ENCODE measurements at regions not wholly inside any gene's neighbourhood (a gene's known extent, or its start where the extent isn't known, plus 50 kb on each side); places are given as distances from the start of the nearest gene placed in this dataset.
A peak's percentile ranks its signal among the peaks of the same experiment; 100 is the strongest.

DNA sequence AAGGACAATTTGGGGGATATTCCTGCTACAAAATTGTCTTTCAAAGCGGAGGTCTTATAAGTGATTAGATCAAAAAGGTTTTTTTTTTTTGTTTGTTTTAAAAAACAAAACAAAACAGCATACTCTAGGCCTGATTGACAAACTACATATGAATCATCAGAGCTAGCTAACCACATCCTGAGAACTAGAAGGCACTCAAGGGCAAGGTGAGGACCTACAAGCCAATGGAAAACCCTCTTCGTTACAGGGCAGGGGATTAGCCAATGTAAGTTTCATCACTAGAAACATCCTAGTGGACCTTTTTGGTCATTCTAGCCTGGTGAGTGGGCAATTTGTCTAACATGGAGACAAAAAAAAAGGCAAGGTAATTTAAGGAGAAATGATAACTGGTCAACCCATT is 428.6 kb downstream of the RFC3 start:
- peak; percentile 54 for DNase-seq (ENCODE audit: low read depth)

DNA sequence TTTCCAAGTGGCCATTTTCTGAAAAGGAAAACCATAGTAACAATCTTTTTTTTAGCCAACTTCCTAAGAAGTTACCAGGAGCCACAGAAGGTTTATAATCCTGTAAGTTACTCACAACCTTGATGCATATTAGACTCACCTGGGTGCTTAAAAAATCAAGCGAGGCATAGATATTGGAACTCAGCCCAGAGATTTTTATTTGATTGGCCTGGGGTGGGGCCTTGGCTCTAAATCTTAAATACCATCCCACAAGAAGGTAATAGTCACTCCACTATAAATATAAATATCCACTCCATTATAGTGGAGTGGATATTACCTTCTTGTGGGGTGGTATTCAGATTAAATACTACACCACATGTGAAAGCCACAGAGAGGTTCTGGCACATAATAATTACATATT is 429.6 kb downstream of the RFC3 start:
- no peak for DNase-seq (ENCODE audit: low read depth)

DNA sequence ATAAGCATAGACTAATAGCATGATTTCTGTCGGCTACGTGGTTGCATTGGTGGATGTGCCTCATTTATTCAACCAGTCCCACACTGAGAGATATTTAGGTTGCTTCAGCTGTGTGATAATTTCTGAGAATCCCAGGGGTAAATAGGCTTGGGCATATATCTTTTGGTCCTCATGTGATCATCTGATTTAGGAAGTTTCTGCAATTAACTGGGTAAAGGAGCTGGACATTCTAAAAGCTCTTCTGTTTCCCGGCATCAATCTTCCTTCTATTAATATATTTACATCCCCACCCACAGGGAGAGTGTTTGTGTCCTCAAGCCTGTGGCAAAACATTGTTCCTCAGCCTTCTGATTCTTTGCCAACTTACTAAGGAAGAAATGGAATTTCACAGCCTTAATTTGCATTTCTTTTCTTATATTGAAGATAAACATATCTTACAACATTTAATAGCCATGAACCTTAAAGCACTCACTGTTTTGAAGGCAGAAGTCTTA is 431.6 kb downstream of the RFC3 start:
- no peak for DNase-seq (ENCODE audit: low read depth)

DNA sequence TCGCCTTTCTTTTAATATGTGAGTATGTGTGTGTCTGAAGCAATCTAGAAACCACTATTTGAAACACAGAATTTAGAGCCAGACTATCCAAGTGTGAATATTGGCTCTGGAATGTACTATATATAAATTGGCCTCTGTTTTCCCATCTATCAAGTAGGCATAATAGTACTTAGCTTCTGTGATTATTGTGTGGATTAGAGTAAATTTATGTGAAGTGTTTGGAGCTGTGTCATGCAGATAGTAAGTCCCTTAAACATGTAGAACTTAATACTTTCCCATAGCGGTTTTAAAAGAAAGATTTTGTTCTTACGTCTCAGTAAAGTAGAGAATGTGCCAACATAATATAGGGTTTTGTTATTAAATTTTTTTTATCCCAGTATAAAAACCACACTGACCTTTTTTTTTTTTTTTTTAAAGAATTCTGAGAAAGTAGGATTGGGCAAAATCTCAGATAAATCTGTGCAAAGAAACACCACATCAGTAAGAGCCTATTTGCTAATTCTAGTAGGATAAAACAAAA is 432.3 kb downstream of the RFC3 start:
- no peak for DNase-seq (ENCODE audit: low read depth)

- DNase-seq (ENCODE audit: low read depth): peak; percentile 18
Measured at GRCh38 chr13:34254366-34254765, 436.4 kb downstream of the RFC3 start.

GRCh38 chr13:34255711-34256110 is 437.8 kb downstream of the RFC3 start:
- DNase-seq (ENCODE audit: low read depth): no peak

GRCh38 chr13:34256236-34256635 is 438.3 kb downstream of the RFC3 start:
- DNase-seq (ENCODE audit: low read depth): no peak

DNA sequence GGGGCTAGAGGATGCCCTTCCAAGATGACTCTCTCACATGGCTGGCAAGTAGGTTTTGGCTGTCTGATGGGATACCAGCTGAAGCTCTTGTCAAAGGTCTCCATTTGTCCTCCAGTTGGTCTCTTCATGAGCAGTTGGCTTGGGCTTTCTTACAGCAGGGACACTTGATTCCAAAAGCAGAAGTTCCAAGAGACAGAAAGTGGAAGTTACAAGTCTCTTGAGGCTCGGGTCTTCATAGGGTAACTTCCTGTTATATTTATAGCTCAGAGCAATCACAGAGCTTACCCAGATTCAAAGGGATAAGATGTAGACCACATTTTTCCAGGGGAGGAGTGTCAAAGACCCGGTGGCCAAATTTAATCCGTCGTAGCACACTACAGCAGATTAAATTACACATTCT is 440.0 kb downstream of the RFC3 start:
- DNase-seq (ENCODE audit: low read depth): no peak

- DNase-seq (ENCODE audit: low read depth): no peak
Measured at GRCh38 chr13:34258646-34259386, 440.9 kb downstream of the RFC3 start.

GRCh38 chr13:34263681-34264080 is 445.7 kb downstream of the RFC3 start:
- DNase-seq (ENCODE audit: low read depth): no peak

- DNase-seq (ENCODE audit: low read depth): peak; percentile 63
Measured at GRCh38 chr13:34265046-34265679, 447.2 kb downstream of the RFC3 start.

- DNase-seq (ENCODE audit: low read depth): no peak
Measured at GRCh38 chr13:34276764-34277163, 458.8 kb downstream of the RFC3 start.

DNA sequence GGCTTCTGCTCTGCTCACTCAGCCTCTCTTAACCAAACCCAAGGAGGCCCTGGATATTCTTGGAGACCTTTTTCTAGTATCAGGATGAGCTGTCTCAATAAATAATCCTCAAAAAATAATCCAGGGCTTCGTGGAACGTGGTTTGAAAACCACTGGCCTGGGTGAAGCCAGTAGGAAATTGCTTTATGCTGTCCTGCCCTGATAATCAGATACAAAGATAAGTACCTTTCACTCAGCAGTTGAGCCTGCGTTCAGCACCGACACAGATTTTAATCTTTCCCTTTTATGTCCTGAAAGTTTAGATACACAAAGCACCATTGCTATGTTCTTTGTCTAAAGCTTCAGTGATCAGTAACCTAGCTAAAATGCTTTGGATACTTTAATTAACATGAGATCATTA is 460.0 kb downstream of the RFC3 start:
- DNase-seq (ENCODE audit: low read depth): no peak

DNA sequence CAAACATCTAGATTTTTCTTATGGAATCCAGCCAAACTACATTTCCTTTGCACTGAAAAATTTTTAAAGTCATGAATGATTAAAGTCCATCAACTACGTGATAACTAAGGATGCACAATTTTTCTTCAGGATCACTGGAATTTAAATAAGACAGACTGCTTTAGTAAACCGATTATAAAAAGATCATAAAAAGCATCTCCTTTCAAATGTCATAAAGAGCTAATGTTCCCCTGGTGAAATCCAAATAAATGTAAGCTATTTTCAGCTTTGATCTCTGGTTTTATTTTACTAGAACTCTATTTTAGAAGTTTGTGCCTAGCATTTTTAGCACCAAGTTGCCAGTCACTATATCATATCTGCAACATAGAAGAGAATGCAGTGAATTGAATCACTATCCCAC is 460.8 kb downstream of the RFC3 start:
- DNase-seq (ENCODE audit: low read depth): no peak

- DNase-seq (ENCODE audit: low read depth): no peak
Measured at GRCh38 chr13:34290661-34291060, 472.7 kb downstream of the RFC3 start.

DNA sequence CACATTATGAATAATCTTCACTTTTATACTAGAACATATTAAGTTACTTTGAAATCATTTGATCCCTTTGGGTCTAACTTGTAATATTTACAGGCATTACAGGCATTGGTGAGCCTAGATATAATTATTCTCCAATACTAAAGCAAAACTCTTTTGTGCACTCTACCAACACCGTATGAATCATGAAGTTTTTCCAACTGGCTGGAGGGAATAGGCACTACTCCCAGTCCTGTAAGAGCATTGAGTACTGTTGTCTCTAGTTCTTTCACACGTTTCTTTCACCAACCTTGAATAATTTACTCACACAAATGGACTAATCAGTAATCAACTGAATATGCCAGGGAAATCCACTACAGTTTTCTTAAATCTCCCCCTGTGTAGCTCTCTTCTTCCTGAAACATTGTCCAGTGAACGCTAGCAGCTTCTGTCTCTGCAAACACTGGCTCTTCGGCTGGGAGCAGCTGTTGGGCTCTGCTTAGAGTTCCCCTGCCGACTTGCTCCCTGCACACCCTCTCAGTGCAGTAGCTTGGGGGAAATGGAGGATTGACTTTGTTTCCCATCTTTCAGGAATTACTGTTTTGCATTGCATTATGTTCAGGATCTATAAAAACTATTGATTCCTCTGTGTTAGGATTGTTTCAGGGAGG is 476.7 kb downstream of the RFC3 start:
- no peak for DNase-seq (ENCODE audit: low read depth)

- DNase-seq (ENCODE audit: low read depth): peak; percentile 11
Measured at GRCh38 chr13:34300559-34300958, 482.6 kb downstream of the RFC3 start.

DNA sequence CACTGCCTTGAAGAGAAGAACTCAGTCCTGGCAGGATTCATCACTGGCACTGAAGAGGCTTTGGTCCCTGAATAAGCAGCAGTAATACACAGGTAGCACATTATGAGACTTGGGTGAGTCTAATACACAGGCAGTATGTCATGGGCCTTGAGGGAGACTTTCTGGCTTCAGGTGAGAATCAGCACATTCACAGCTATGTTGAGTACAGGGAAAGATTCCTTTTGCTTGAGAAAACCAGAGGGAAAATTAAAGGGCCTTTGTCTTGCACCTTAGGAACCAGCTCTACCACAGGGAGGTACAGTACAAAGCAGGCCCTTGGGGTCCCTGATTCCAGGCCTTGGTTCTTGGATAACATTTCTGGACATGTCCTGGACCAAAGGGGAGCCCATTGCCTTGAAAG is 484.6 kb downstream of the RFC3 start:
- no peak for DNase-seq (ENCODE audit: low read depth)

DNA sequence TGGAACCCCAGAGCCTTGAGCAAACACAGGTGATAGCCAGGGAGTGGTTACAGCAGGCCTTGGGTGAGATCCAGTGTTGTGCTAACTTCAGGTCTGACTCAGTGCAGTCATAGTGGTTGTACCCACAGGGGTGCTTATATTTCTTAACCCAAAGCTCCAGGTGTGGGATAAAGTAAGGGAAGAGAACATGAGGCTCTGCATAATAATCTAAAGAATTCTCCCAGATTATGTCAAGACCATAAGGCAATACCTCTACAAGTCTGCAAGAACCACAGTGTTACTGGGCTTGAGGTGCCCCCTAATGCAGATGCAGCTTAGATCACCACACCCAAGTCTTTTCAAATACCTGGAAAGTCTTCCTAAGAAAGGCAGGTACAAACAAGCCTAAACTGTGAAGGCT is 485.4 kb downstream of the RFC3 start:
- DNase-seq (ENCODE audit: low read depth): no peak

GRCh38 chr13:34307607-34308006 is 489.7 kb downstream of the RFC3 start:
- no peak for DNase-seq (ENCODE audit: low read depth)

- DNase-seq (ENCODE audit: low read depth): no peak
Measured at GRCh38 chr13:34308725-34309124, 490.8 kb downstream of the RFC3 start.

DNA sequence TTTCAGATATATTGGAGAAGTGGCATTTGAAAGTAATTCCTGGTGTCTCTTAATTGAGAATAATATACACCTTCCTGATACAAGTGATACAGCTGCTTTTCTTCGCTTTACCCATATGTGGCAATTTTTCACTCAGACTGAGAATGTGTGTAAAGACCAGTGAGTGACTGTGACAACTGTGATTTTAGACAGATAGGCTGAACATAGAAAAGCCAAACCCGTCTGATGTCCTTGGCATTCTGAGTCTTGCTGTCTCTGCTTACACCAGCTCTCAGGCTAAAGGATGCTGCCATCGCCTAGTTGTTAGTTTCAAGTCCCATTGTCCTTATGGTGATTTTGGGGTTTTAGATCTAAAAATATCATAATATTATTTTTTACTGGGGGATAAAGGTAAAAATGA is 492.6 kb downstream of the RFC3 start:
- DNase-seq (ENCODE audit: low read depth): no peak

GRCh38 chr13:34311251-34311650 is 493.3 kb downstream of the RFC3 start:
- DNase-seq (ENCODE audit: low read depth): no peak
